Liver (tissue), 3 donors: ENCODE measurements at regions not wholly inside any gene's neighbourhood (a gene's known extent, or its start where the extent isn't known, plus 50 kb on each side); places are given as distances from the start of the nearest gene placed in this dataset.

Source experiments
- ATF3 ChIP-seq: IDR thresholded peaks from 2 replicates; pipeline ENCODE4 v1.6.1; 2016; ENCODE audit warnings: antibody characterized with exemption
- CTCF ChIP-seq: fragments of 150-350 bp; IDR thresholded peaks from 2 replicates; pipeline ENCODE4 v1.5.1; 2017; ENCODE audit warnings: improper control_type of control experiment, low read depth, low read length; ENCODE audit not compliant: missing input control
- SP1 ChIP-seq: IDR thresholded peaks from 2 replicates; pipeline ENCODE4 v1.6.1; 2018; ENCODE audit warnings: antibody characterized with exemption, mild to moderate bottlenecking
- donor health status: healthy.
- donor health status: healthy.

DNA sequence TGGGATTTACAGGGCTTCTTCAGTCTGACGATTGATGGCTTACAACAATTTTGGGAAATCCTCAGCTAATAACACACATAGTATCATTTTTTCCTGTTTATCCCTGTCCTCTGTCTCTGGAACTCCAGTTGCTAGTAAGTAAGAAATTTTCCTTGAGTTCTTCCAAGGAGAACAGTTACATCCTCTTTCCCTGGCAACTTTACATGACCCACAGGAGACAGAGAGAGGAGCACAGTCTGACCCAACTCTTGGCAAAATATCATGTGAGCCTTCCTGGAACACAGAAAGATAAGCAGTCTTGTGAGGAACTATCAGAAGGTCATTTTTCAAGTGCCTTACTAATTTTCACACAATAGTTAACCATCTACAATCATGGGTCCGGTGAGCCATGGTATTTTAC, 578.7 kb upstream of the PABPC4L start:
- TF ChIP-seq SP1 (no peak), CTCF (no peak), ATF3 (no peak)
